KOPT-K1 (cell line): ENCODE measurements at regions not wholly inside any gene's neighbourhood (a gene's known extent, or its start where the extent isn't known, plus 50 kb on each side); places are given as distances from the start of the nearest gene placed in this dataset.

Source experiments
- H3K27ac ChIP-seq: fragments of 200-600 bp; sonication (generic); 2 replicates; pipeline ENCODE4 v1.5.1; 2016; ENCODE audit warnings: antibody characterized with exemption, mild to moderate bottlenecking, low read depth, low read length; ENCODE audit not compliant: poor library complexity, severe bottlenecking
- H3K36me3 ChIP-seq: fragments of 200-600 bp; sonication (generic); 2 replicates; pipeline ENCODE4 v1.5.1; 2017; ENCODE audit warnings: antibody characterized with exemption, mild to moderate bottlenecking, low read length, moderate library complexity; ENCODE audit not compliant: insufficient read depth
- H3K9me3 ChIP-seq: fragments of 200-600 bp; sonication (generic); 2 replicates; pipeline ENCODE4 v1.5.1; 2017; ENCODE audit warnings: antibody characterized with exemption, low read length, mild to moderate bottlenecking; ENCODE audit not compliant: insufficient read depth, poor library complexity, severe bottlenecking

DNA sequence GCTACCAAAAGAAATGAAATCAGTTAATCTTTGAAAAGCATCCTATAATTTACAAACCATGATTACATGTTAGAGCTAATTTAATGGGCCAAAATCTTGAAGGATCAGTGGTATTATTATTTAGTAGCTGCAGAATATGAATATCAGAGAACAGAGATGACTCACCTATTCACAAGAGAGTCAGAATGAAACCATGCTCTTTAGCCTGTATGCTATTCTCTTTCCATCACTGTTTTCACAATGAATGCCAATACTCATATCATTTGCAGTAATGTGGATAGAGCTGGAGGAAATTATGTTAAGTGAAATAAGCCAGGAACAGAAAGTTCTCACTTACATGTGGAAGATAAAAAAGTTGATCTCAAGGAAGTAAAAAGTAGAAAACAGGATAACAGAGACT is 414.1 kb downstream of the CENPC start:
- no peaks in the 10 kb centered on the region for H3K36me3 ChIP-seq
- H3K27ac ChIP-seq = no peak overlapping the region
- no peaks in the 10 kb centered on the region for H3K9me3 ChIP-seq

GRCh38 chr4:67130411-67130810 is 414.9 kb downstream of the CENPC start:
- Histone ChIP-seq H3K36me3 (no peaks in the 10 kb centered on the region), H3K9me3 (no peaks in the 10 kb centered on the region), H3K27ac (no peak overlapping the region)

- H3K27ac ChIP-seq = no peak overlapping the region
- no peaks in the 10 kb centered on the region for H3K36me3 ChIP-seq
- H3K9me3 ChIP-seq = no peaks in the 10 kb centered on the region
Measured at GRCh38 chr4:67126570-67126969, 418.7 kb downstream of the CENPC start.

GRCh38 chr4:67125636-67126514 is 419.4 kb downstream of the CENPC start:
- Histone ChIP-seq H3K27ac (no peak overlapping the region), H3K9me3 (no peaks in the 10 kb centered on the region), H3K36me3 (no peaks in the 10 kb centered on the region)

- H3K36me3 ChIP-seq = no peaks in the 10 kb centered on the region
- H3K9me3 ChIP-seq = no peaks in the 10 kb centered on the region
- no peak overlapping the region for H3K27ac ChIP-seq
Measured at GRCh38 chr4:67124716-67125115, 420.6 kb downstream of the CENPC start.

DNA sequence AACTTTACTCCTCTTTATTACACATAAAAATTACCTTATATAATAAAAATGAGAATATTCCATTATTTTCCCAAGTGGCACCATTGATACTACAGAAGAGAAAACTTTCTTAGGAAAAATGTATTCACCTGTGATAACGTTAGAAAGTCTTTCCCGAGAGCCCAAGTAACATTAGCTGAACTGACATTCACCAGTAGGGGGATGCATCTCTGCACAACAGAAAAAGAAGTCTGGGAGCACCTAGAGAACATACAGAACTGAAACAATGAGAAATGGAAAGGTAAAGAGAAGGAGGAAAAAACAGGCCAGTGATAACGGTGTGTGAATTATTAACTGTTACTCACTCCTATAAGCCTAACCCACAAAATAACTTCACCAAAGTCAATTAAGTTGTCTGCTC is 423.3 kb downstream of the CENPC start:
- Histone ChIP-seq H3K9me3 (no peaks in the 10 kb centered on the region), H3K27ac (no peak overlapping the region), H3K36me3 (no peaks in the 10 kb centered on the region)

- Histone ChIP-seq H3K9me3 (no peaks in the 10 kb centered on the region), H3K36me3 (no peaks in the 10 kb centered on the region), H3K27ac (no peak overlapping the region)
Measured at GRCh38 chr4:67120369-67120768, 424.9 kb downstream of the CENPC start.

- Histone ChIP-seq H3K27ac (no peak overlapping the region), H3K36me3 (no peaks in the 10 kb centered on the region), H3K9me3 (no peaks in the 10 kb centered on the region)
Measured at GRCh38 chr4:67109276-67109675, 436.0 kb downstream of the CENPC start.

GRCh38 chr4:67106861-67107460 is 438.3 kb downstream of the CENPC start:
- no peak overlapping the region for H3K27ac ChIP-seq
- no peaks in the 10 kb centered on the region for H3K9me3 ChIP-seq
- H3K36me3 ChIP-seq = no peaks in the 10 kb centered on the region

DNA sequence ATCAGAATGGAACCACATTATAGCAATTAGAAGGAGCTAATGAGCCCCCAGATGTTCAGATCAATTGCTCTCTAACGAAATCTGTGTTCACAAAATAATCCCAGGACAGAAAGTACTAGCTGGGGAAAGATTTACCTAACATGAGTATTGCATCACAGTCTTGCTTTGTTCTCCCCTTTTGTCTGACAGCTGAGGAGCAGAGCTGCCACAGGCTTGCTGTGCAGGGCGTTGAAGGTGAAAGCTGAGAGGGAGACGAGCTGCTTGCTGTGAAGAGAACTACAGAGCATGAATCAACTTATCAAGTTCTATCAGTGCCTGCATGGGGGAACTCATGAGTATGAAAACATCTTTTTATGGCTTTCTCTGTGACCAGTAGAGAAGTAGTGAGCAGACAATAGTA is 441.2 kb downstream of the CENPC start:
- H3K9me3 ChIP-seq = no peaks in the 10 kb centered on the region
- no peak overlapping the region for H3K27ac ChIP-seq
- H3K36me3 ChIP-seq = no peaks in the 10 kb centered on the region

GRCh38 chr4:67103001-67103747 is 442.1 kb downstream of the CENPC start:
- Histone ChIP-seq H3K9me3 (no peaks in the 10 kb centered on the region), H3K36me3 (no peaks in the 10 kb centered on the region), H3K27ac (no peak overlapping the region)

DNA sequence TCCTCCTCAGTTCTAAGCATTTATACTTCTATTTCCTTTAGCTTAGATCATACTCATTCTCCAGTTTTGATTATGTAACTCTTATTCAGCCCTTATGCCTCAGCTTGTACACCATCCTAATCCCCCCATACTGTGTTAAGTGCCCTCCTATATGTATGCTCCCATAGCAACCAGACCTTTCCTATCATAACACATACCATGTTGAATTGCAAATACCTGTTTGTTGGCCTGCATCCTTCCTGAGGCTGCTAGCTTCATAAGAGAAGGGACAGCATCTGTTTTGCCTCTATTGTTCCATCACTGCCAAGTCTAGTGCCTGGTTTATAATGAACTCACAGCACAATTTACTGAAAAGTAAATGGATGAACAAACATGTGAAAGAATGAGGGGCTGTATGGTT is 443.7 kb downstream of the CENPC start:
- H3K27ac ChIP-seq = no peak overlapping the region
- no peaks in the 10 kb centered on the region for H3K36me3 ChIP-seq
- no peaks in the 10 kb centered on the region for H3K9me3 ChIP-seq

- Histone ChIP-seq H3K36me3 (no peaks in the 10 kb centered on the region), H3K9me3 (no peaks in the 10 kb centered on the region), H3K27ac (no peak overlapping the region)
Measured at GRCh38 chr4:67092351-67092750, 453.0 kb downstream of the CENPC start.

DNA sequence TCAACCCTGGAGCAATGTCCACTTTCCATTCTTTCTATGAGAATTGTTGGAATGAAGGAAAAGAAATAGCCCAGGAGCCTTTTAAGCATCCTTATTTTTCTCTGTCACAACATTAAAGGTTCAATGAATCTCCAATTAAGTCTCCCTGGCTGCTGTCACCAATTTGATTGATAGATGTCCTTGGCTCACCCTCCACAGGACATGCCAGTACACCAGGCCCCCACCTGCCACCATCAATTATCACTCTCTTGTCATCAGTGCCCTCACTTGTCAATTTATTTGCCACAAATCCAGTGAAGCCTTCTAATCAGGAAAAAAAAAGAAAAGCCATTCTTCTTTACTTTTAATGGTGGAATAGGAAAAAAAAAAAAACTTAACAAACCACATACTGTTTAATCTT is 453.6 kb downstream of the CENPC start:
- no peaks in the 10 kb centered on the region for H3K9me3 ChIP-seq

GRCh38 chr4:67087897-67088296 is 457.4 kb downstream of the CENPC start:
- H3K9me3 ChIP-seq = no peaks in the 10 kb centered on the region
- no peaks in the 10 kb centered on the region for H3K36me3 ChIP-seq
- no peak overlapping the region for H3K27ac ChIP-seq

More for the DNA sequence above, 453.6 kb downstream of the CENPC start:
- Histone ChIP-seq H3K36me3 (no peaks in the 10 kb centered on the region), H3K27ac (no peak overlapping the region)
